ENCODE measurements at regions not wholly inside any gene's neighbourhood (a gene's known extent, or its start where the extent isn't known, plus 50 kb on each side); places are given as distances from the start of the nearest gene placed in this dataset.

DNA sequence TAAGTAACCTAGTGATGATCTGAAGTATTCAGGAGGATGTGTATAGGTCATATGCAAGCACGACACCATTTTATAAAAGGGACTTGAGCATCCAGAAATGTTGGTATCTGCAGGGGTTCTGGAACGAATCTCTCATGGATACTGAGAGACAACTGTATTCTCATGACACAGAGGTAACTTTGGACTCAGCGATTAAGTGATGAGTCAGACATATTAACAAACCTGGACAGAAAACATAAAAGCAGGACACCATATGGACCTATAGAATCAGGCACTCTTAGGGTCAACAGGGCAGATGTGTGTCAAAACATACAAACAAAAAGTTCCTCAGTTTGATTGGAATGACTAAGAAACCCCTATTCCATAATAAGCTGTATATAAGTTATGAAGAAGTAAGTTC, 248.1 kb downstream of the ANKRD7 start:
- TF ChIP-seq POLR2A (IDR thresholded peaks at IDR 0.05; ENCODE audit: low read depth, low read length) (no peak), POU2F2 (IDR thresholded peaks at IDR 0.05; ENCODE audit: low read depth, low read length) (no peak), POLR2AphosphoS5 (IDR thresholded peaks at IDR 0.05; ENCODE audit: low read depth, low read length) (no peak), TAF1 (IDR thresholded peaks at IDR 0.05; ENCODE audit: low read depth, low read length) (no peak), PAX5 (IDR thresholded peaks at IDR 0.05; ENCODE audit: insufficient read depth, low read length, severe bottlenecking) (no peak), SPI1 (IDR thresholded peaks at IDR 0.05; ENCODE audit: low read depth, low read length) (no peak)
- no peak for FAIRE-seq
- no peak for DNase-seq (ENCODE audit: insufficient read length, low spot score)

DNA sequence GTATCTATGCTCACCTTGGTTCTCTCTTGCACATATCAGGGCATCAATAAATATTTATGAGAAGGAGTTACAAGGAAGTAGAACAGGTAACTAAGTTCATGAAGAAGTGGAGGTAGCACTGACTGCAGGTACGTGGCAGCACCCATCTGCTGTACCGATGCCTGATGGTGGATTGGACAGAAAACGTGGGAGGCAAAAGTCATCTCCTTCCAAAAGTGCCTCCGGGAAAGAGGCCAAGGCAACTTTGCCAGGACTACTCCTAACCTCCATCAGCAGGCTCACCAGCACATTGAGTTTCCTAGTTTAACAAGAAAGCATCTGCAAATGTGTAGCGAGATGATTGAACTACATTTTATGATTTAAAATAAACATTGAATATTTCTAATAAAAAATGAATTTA, 248.8 kb downstream of the ANKRD7 start:
- FAIRE-seq, result no peak
- DNase-seq (ENCODE audit: insufficient read length, low spot score), result no peak
- TF ChIP-seq TAF1 (IDR thresholded peaks at IDR 0.05; ENCODE audit: low read depth, low read length) (no peak), POLR2AphosphoS5 (IDR thresholded peaks at IDR 0.05; ENCODE audit: low read depth, low read length) (no peak), POLR2A (IDR thresholded peaks at IDR 0.05; ENCODE audit: low read depth, low read length) (no peak), SPI1 (IDR thresholded peaks at IDR 0.05; ENCODE audit: low read depth, low read length) (no peak), PAX5 (IDR thresholded peaks at IDR 0.05; ENCODE audit: insufficient read depth, low read length, severe bottlenecking) (no peak), POU2F2 (IDR thresholded peaks at IDR 0.05; ENCODE audit: low read depth, low read length) (no peak)

DNA sequence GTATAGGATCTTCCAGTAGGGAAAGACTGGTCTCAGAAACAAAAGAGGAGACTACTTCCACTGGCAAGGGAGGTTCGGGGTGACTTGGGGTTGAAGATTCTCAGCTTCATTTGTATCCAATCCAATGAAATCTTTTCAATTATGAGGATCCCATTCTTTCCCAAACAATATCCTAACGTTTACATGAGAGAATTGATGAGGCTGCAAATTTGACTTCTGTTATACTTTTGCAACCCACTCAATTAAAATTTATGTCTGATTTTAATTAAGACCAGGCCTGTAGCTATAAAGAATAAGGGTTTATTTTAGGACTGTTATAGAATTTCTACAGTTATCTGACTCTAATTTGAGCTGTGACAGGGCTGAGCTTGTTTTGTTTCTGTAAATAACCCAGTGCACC, 251.5 kb downstream of the ANKRD7 start:
- no peak for TF ChIP-seq PAX5 (IDR thresholded peaks at IDR 0.05; ENCODE audit: insufficient read depth, low read length, severe bottlenecking)
- TF ChIP-seq SPI1 (IDR thresholded peaks at IDR 0.05; ENCODE audit: low read depth, low read length), result no peak
- TF ChIP-seq POLR2A (IDR thresholded peaks at IDR 0.05; ENCODE audit: low read depth, low read length), result no peak
- no peak for FAIRE-seq
- DNase-seq (ENCODE audit: insufficient read length, low spot score), result no peak

DNA sequence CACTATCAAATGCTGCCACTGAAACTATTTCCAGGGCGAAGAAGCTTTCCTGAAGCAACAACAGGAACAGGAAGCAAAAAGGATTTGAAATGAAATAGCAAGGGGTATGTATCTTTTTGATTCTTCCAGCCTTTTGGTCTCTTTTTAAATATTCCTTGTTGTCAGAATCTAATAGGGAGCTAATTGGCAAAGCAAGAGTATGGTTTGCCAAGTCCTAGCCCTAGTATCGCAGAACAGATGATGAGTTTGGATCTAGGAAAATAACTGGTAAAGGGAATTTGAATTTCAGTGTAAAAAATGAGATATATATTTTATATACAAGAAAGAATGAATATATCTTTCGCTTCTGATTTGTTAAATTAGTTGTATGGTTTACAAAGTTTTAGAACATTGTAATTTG, 252.5 kb downstream of the ANKRD7 start:
- FAIRE-seq, result no peak
- no peak for TF ChIP-seq SPI1 (IDR thresholded peaks at IDR 0.05; ENCODE audit: low read depth, low read length)
- TF ChIP-seq POLR2A (IDR thresholded peaks at IDR 0.05; ENCODE audit: low read depth, low read length), result no peak
- TF ChIP-seq TAF1 (IDR thresholded peaks at IDR 0.05; ENCODE audit: low read depth, low read length), result no peak
- no peak for TF ChIP-seq POLR2AphosphoS5 (IDR thresholded peaks at IDR 0.05; ENCODE audit: low read depth, low read length)
- no peak for TF ChIP-seq PAX5 (IDR thresholded peaks at IDR 0.05; ENCODE audit: insufficient read depth, low read length, severe bottlenecking)
- no peak for TF ChIP-seq POU2F2 (IDR thresholded peaks at IDR 0.05; ENCODE audit: low read depth, low read length)
- no peak for DNase-seq (ENCODE audit: insufficient read length, low spot score)

DNA sequence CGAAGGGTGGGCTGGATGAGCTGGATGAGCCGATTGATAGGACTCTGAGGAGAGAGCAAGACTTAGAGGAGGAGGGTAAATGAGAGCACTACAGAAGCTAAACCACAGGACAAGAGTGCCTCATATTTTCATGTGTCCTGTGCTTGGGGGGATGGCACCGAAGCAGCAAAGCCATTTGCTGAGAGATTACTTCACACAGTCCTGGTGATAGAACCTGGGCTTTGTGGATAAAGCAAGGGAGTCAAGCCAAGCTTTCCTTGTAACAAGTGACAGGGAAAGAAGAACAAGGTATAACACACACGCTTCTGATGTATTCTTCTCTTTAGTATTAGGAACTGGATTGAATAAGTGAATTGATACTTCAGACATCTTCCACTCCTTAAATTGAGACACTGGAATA, 253.7 kb downstream of the ANKRD7 start:
- DNase-seq (ENCODE audit: insufficient read length, low spot score), result no peak
- no peak for FAIRE-seq
- no peak for TF ChIP-seq PAX5 (IDR thresholded peaks at IDR 0.05; ENCODE audit: insufficient read depth, low read length, severe bottlenecking)
- TF ChIP-seq POLR2AphosphoS5 (IDR thresholded peaks at IDR 0.05; ENCODE audit: low read depth, low read length), result no peak
- TF ChIP-seq TAF1 (IDR thresholded peaks at IDR 0.05; ENCODE audit: low read depth, low read length), result no peak
- TF ChIP-seq POLR2A (IDR thresholded peaks at IDR 0.05; ENCODE audit: low read depth, low read length), result no peak
- no peak for TF ChIP-seq SPI1 (IDR thresholded peaks at IDR 0.05; ENCODE audit: low read depth, low read length)
- TF ChIP-seq POU2F2 (IDR thresholded peaks at IDR 0.05; ENCODE audit: low read depth, low read length), result no peak

DNA sequence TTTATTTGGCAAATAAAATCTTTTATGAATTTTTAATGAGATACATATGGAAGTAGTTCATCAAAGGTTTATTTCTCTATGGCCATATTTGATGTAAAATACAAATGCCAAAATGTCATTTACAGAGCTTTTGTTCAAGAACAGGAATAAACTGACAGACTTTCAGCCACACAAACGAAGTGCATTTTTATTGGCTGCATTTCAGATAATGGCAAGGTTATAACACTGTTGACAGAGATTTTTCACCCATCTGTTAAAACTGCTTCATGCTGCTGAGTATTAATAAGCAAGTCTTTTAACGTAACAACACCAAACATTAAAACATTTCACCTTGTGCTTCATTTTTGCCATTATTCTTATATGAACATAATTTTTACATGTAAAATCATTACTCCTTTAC, 254.4 kb downstream of the ANKRD7 start:
- no peak for DNase-seq (ENCODE audit: insufficient read length, low spot score)
- no peak for FAIRE-seq

DNA sequence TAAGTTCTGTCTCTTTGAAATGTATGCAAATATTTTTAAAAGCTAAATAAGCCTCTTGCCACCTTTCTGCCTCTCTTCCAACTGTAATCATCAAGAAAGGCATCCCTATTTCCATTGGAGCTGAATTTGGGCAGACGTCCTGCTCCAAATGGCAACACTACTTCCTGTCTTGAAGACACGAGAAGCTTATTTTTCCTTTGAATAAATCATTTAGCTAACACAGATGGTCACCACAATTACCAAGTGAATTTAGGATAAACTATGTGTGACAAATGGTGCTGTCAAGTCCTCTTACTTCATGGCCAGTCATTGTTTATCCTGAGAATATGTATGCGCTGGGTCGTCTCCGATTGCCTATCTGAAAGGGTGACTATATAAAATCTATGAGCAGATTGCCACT, 268.0 kb downstream of the ANKRD7 start:
- FAIRE-seq (no peak), DNase-seq (ENCODE audit: insufficient read length, low spot score) (no peak)
- TF ChIP-seq POLR2A (IDR thresholded peaks at IDR 0.05; ENCODE audit: low read depth, low read length) (no peak), PAX5 (IDR thresholded peaks at IDR 0.05; ENCODE audit: insufficient read depth, low read length, severe bottlenecking) (no peak)

More for the DNA sequence above, 254.4 kb downstream of the ANKRD7 start:
- TF ChIP-seq PAX5 (IDR thresholded peaks at IDR 0.05; ENCODE audit: insufficient read depth, low read length, severe bottlenecking), result no peak
- no peak for TF ChIP-seq POLR2A (IDR thresholded peaks at IDR 0.05; ENCODE audit: low read depth, low read length)

DNA sequence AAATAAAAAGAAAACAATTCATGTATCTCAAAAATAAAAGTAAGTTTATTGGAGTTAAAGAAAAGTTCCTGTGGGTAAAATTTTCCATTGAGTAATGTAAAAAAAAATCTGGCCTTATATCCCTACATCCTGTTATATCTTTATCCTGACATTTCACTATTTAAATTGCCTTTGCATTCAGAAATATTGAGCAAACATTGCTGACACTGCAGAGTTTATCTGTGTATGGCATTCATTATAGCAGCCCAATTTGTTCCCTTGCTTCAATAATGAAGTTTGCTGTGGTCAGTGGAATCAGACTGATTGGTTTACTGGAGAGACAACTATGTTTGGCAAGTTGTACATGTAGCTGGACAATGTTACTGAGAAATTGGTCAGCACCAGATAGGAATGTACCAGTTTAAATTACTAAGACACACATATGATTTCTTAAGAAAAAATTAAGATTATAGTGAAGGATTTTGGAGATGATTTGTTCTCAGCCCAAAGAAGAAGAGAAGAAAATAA, 271.7 kb downstream of the ANKRD7 start:
- FAIRE-seq (no peak), DNase-seq (ENCODE audit: insufficient read length, low spot score) (no peak)
- TF ChIP-seq POU2F2 (IDR thresholded peaks at IDR 0.05; ENCODE audit: low read depth, low read length), result no peak
- TF ChIP-seq SPI1 (IDR thresholded peaks at IDR 0.05; ENCODE audit: low read depth, low read length), result no peak
- TF ChIP-seq POLR2AphosphoS5 (IDR thresholded peaks at IDR 0.05; ENCODE audit: low read depth, low read length), result no peak
- TF ChIP-seq TAF1 (IDR thresholded peaks at IDR 0.05; ENCODE audit: low read depth, low read length), result no peak

DNA sequence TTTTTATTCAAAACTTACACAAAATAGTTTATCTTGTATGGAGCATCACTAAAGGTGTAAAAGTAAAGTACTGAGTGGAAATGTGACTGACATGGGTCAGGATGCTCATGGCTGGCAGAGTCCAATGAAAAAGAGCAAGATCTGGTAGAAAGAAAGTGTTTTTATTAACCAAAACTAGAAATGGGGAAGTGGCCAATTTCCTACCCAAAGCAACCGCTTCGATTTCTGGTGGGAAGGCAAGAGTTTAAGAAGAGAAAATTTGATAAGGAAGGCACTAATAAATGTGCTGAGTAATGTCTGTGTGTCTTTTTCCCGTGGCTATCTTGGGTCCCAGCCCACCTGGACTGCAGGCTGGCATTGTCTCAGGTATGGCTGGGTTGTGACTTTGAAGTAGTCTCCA, 277.7 kb downstream of the ANKRD7 start:
- TF ChIP-seq SPI1 (IDR thresholded peaks at IDR 0.05; ENCODE audit: low read depth, low read length), result peak; percentile 63
- TF ChIP-seq PAX5 (IDR thresholded peaks at IDR 0.05; ENCODE audit: insufficient read depth, low read length, severe bottlenecking), result no peak
- no peak for TF ChIP-seq POLR2AphosphoS5 (IDR thresholded peaks at IDR 0.05; ENCODE audit: low read depth, low read length)
- no peak for TF ChIP-seq POU2F2 (IDR thresholded peaks at IDR 0.05; ENCODE audit: low read depth, low read length)
- DNase-seq (ENCODE audit: insufficient read length, low spot score), result no peak
- FAIRE-seq, result no peak

DNA sequence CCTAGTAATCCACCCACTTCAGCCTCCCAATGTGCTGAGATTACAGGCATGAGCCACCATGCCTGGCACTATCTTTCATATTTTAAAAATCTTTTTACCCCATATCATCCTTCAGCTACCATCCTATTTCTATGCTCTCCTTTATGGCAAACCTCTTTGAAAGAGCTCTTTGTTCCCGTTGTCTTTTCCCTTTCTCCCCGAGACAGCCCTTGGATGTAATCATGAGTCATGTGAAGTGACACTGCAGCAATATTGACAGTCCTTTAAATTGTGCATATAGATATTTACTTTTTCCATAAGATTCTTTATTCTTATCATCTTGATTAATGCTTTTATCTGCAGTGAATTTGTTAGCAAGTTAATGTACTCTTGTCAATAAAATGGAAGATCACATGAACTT, 286.6 kb downstream of the ANKRD7 start:
- TF ChIP-seq POLR2A (IDR thresholded peaks at IDR 0.05; ENCODE audit: low read depth, low read length), result no peak
- TF ChIP-seq TAF1 (IDR thresholded peaks at IDR 0.05; ENCODE audit: low read depth, low read length), result no peak
- no peak for TF ChIP-seq SPI1 (IDR thresholded peaks at IDR 0.05; ENCODE audit: low read depth, low read length)
- TF ChIP-seq PAX5 (IDR thresholded peaks at IDR 0.05; ENCODE audit: insufficient read depth, low read length, severe bottlenecking), result no peak
- FAIRE-seq (no peak), DNase-seq (ENCODE audit: insufficient read length, low spot score) (no peak)

DNA sequence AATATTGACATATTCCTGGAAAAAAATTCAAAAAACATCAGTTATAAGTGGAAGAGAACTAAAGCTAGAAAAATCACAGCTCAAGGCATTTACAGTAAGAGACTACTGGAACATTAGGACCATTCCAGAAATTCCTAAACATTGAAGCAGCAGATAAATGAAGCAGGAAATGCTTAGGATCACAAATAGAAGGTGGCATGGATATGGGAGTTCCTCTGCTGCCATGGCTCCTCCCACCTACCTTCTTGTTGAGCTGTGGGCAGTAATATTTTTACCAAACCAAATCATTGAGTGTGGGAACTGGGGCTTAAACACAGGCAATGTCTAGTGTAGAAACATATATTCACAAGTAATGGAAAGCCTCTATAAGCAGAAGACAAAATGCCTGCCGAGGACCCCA, 292.8 kb downstream of the ANKRD7 start:
- no peak for TF ChIP-seq PAX5 (IDR thresholded peaks at IDR 0.05; ENCODE audit: insufficient read depth, low read length, severe bottlenecking)
- no peak for TF ChIP-seq POLR2A (IDR thresholded peaks at IDR 0.05; ENCODE audit: low read depth, low read length)
- no peak for TF ChIP-seq SPI1 (IDR thresholded peaks at IDR 0.05; ENCODE audit: low read depth, low read length)
- no peak for TF ChIP-seq POU2F2 (IDR thresholded peaks at IDR 0.05; ENCODE audit: low read depth, low read length)
- no peak for TF ChIP-seq POLR2AphosphoS5 (IDR thresholded peaks at IDR 0.05; ENCODE audit: low read depth, low read length)
- no peak for TF ChIP-seq TAF1 (IDR thresholded peaks at IDR 0.05; ENCODE audit: low read depth, low read length)
- FAIRE-seq (no peak), DNase-seq (ENCODE audit: insufficient read length, low spot score) (no peak)
